GM23338 (cell line): ENCODE measurements at regions not wholly inside any gene's neighbourhood (a gene's known extent, or its start where the extent isn't known, plus 50 kb on each side); places are given as distances from the start of the nearest gene placed in this dataset.

ENCODE experiments used
- ATAC-seq: fragments of 200-7000 bp; cut with Tn5 transposase; 3 replicates; pipeline ENCODE4 v1.9.1; 2020
- DNase-seq: peaks from one replicate; pipeline ENCODE4 v3.0.0-alpha.2; 2015; ENCODE audit warnings: low spot score
- H2AFZ ChIP-seq: fragments of 200-600 bp; sonication (generic); 2 replicates; pipeline ENCODE4 v1.8.0; 2016; ENCODE audit warnings: antibody characterized with exemption, mild to moderate bottlenecking, moderate library complexity
- H3F3A ChIP-seq: fragments of 200-600 bp; sonication (generic); replicated peaks from 2 replicates; pipeline ENCODE4 v1.8.0; 2017; ENCODE audit warnings: antibody characterized with exemption, mixed run types, low read depth
- H3K27ac ChIP-seq: fragments of 200-600 bp; sonication (generic); 2 replicates; pipeline ENCODE4 v1.6.1; 2016; ENCODE audit warnings: low read depth
- H3K27me3 ChIP-seq: fragments of 200-600 bp; sonication (generic); 2 replicates; pipeline ENCODE4 v1.8.0; 2016; ENCODE audit warnings: mild to moderate bottlenecking, mixed run types, moderate library complexity; ENCODE audit not compliant: insufficient read depth
- H3K36me3 ChIP-seq: fragments of 200-600 bp; sonication (generic); 2 replicates; pipeline ENCODE4 v1.8.0; 2016; ENCODE audit warnings: mild to moderate bottlenecking; ENCODE audit not compliant: insufficient read depth
- H3K4me1 ChIP-seq: fragments of 200-600 bp; sonication (generic); 2 replicates; pipeline ENCODE4 v1.8.0; 2016; ENCODE audit warnings: mild to moderate bottlenecking, moderate library complexity; ENCODE audit not compliant: insufficient read depth
- H3K4me2 ChIP-seq: fragments of 200-600 bp; sonication (generic); 2 replicates; pipeline ENCODE4 v1.7.1; 2017; ENCODE audit warnings: mixed run types
- H3K4me3 ChIP-seq: fragments of 200-600 bp; sonication (generic); 2 replicates; pipeline ENCODE4 v1.6.1; 2016; ENCODE audit warnings: mixed run types
- H3K79me2 ChIP-seq: fragments of 200-600 bp; sonication (generic); replicated peaks from 2 replicates; pipeline ENCODE4 v1.8.0; 2017; ENCODE audit warnings: mild to moderate bottlenecking; ENCODE audit not compliant: insufficient read depth
- H3K9me2 ChIP-seq: fragments of 200-600 bp; sonication (generic); 2 replicates; pipeline ENCODE4 v1.8.0; 2017; ENCODE audit not compliant: insufficient read depth
- H4K20me1 ChIP-seq: fragments of 200-600 bp; sonication (generic); replicated peaks from 2 replicates; pipeline ENCODE4 v1.8.0; 2017; ENCODE audit warnings: mild to moderate bottlenecking; ENCODE audit not compliant: insufficient read depth
- H3K27ac Mint-ChIP-seq: 2 replicates; pipeline ENCODE4 v1.8.0; 2020; ENCODE audit warnings: inconsistent platforms, mild to moderate bottlenecking, moderate library complexity, mixed read lengths
- H3K27me3 Mint-ChIP-seq: 3 replicates; pipeline ENCODE4 v1.8.0; 2022; ENCODE audit warnings: low read depth, mild to moderate bottlenecking, moderate library complexity, mixed read lengths, inconsistent platforms; ENCODE audit not compliant: insufficient read depth, poor library complexity
- H3K36me3 Mint-ChIP-seq: 3 replicates; pipeline ENCODE4 v1.8.0; 2021; ENCODE audit warnings: low read depth, mild to moderate bottlenecking, inconsistent platforms, moderate library complexity, mixed read lengths
- H3K4me1 Mint-ChIP-seq: 3 replicates; pipeline ENCODE4 v1.8.0; 2020; ENCODE audit warnings: mild to moderate bottlenecking, inconsistent platforms, mixed read lengths
- H3K4me3 Mint-ChIP-seq: 3 replicates; pipeline ENCODE4 v1.8.0; 2021; ENCODE audit warnings: moderate library complexity, mild to moderate bottlenecking, inconsistent platforms, mixed read lengths
- H3K9me3 Mint-ChIP-seq: 3 replicates; pipeline ENCODE4 v1.8.0; 2020; ENCODE audit warnings: moderate library complexity, mild to moderate bottlenecking, inconsistent platforms, mixed read lengths
- CREB1 ChIP-seq: fragments of 250-450 bp; sonication (Bioruptor Pico); IDR thresholded peaks from 2 replicates; pipeline ENCODE4 v1.5.0; 2020; ENCODE audit warnings: low read depth, mild to moderate bottlenecking, moderate library complexity
- CTCF ChIP-seq, 2 experiments: fragments of 200-600 bp in 1 of 2; sonication (generic) in 1 of 2; conservative IDR thresholded peaks; 2 replicates each; pipeline versions ENCODE4 v1.5.1 to v1.6.1; 2016 to 2017; ENCODE audit warnings: antibody characterized with exemption in 2 of 2, low read depth in 2 of 2, mild to moderate bottlenecking in 2 of 2, moderate library complexity in 1 of 2
- ETS1 ChIP-seq: IDR thresholded peaks from 2 replicates; pipeline ENCODE4 v1.6.1; 2016; ENCODE audit warnings: antibody characterized with exemption
- EZH2 ChIP-seq: fragments of 200-600 bp; sonication (generic); IDR thresholded peaks from one replicate; pipeline ENCODE4 v1.8.0; 2017; ENCODE audit warnings: antibody characterized with exemption, mild to moderate bottlenecking, low read depth; ENCODE audit not compliant: unreplicated experiment
- EZH2phosphoT487 ChIP-seq: fragments of 200-600 bp; sonication (generic); IDR thresholded peaks from one replicate; pipeline ENCODE4 v1.8.1; 2018; ENCODE audit warnings: antibody characterized with exemption; ENCODE audit not compliant: unreplicated experiment
- JUNB ChIP-seq: IDR thresholded peaks from one replicate; pipeline ENCODE4 v1.6.1; 2016; ENCODE audit warnings: antibody characterized with exemption; ENCODE audit not compliant: unreplicated experiment
- POLR2AphosphoS5 ChIP-seq: IDR thresholded peaks from 2 replicates; pipeline ENCODE4 v1.6.1; 2016; ENCODE audit warnings: antibody characterized with exemption, low read depth
- REST ChIP-seq: IDR thresholded peaks from one replicate; pipeline ENCODE4 v1.6.1; 2018; ENCODE audit warnings: antibody characterized with exemption; ENCODE audit not compliant: unreplicated experiment
- STAT1 ChIP-seq: IDR thresholded peaks from one replicate; pipeline ENCODE4 v1.6.1; 2016; ENCODE audit warnings: antibody characterized with exemption; ENCODE audit not compliant: unreplicated experiment
- ZNF114 ChIP-seq: fragments of 250-450 bp; sonication (Bioruptor Pico); IDR thresholded peaks from 2 replicates; pipeline ENCODE4 v1.5.0; 2020; ENCODE audit warnings: mild to moderate bottlenecking, moderate library complexity
- ZNF331 ChIP-seq: fragments of 250-450 bp; sonication (Bioruptor Pico); IDR thresholded peaks from 2 replicates; pipeline ENCODE4 v1.5.0; 2020; ENCODE audit warnings: low read depth, mild to moderate bottlenecking, moderate library complexity
- ZNF462 ChIP-seq: fragments of 250-450 bp; sonication (Bioruptor Pico); IDR thresholded peaks from 2 replicates; pipeline ENCODE4 v1.5.0; 2020; ENCODE audit warnings: mild to moderate bottlenecking, moderate library complexity

- TF ChIP-seq JUNB (no peak), ZNF462 (CRISPR knock-in tag) (no peak), CTCF (conservative IDR thresholded peaks at IDR 0.05; ENCODE audit: low read depth in 2 of 2) (no peak), REST (no peak), EZH2phosphoT487 (no peak), POLR2AphosphoS5 (no peak), ZNF331 (CRISPR knock-in tag) (no peak), STAT1 (no peak), CREB1 (no peak), ZNF114 (CRISPR knock-in tag) (no peak), EZH2 (no peak), ETS1 (no peak)
- no peak overlapping the region for H3K4me3 ChIP-seq
- Mint-ChIP-seq H3K36me3 (no peaks in the 10 kb centered on the region), H3K27ac (no peak overlapping the region), H3K4me1 (peaks cover 3% of the 10 kb centered on the region; the same call in 2 of the 3 replicates), H3K9me3 (no peaks in the 10 kb centered on the region), H3K27me3 (peaks cover 2% of the 10 kb centered on the region), H3K4me3 (no peak overlapping the region)
- no peaks in the 10 kb centered on the region for H3K36me3 ChIP-seq
- H3K27me3 ChIP-seq = no peaks in the 10 kb centered on the region
- no peak overlapping the region for H2AFZ ChIP-seq
- DNase-seq (no peak), ATAC-seq (no peak)
- no peak overlapping the region for H3K4me2 ChIP-seq
- H4K20me1 ChIP-seq = no peaks in the 10 kb centered on the region
- H3K4me1 ChIP-seq = no peaks in the 10 kb centered on the region
- H3K79me2 ChIP-seq = no peaks in the 10 kb centered on the region
- no peaks in the 10 kb centered on the region for H3K9me2 ChIP-seq
- H3K27ac ChIP-seq = no peak overlapping the region
- H3F3A ChIP-seq = no peaks in the 10 kb centered on the region
Observed at GRCh38 chr3:124345845-124346244, 353.9 kb upstream of the ROPN1 start.
